IMR-90 (cell line): ENCODE measurements at regions not wholly inside any gene's neighbourhood (a gene's known extent, or its start where the extent isn't known, plus 50 kb on each side); places are given as distances from the start of the nearest gene placed in this dataset.

ENCODE experiments used
- ATAC-seq: fragments of 200-7000 bp; cut with Tn5 transposase; 2 replicates; pipeline ENCODE4 v1.9.1; 2020; ENCODE audit warnings: low read depth, mild to moderate bottlenecking, moderate library complexity
- BruUV-seq: library from RNA; stranded (reverse); fragments of 400-500 nt; replicated peaks from 2 replicates; lab custom pipeline; 2021; lab: Mats Ljungman, UMichigan
- CTCF ChIA-PET: fragments of 300-600 bp; formaldehyde crosslinking; extraction: SDS; loops from one replicate; lab custom pipeline; 2021; ENCODE audit warnings: antibody characterized with exemption; lab: Yijun Ruan, JAX
- POLR2A ChIA-PET: fragments of 300-600 bp; sonication (Branson Sonifier 250); formaldehyde crosslinking; loops from one replicate; lab custom pipeline; 2022; ENCODE audit warnings: antibody characterized with exemption; ENCODE audit not compliant: unreplicated experiment; lab: Charles Lee
- DNase-seq: peaks from one replicate; pipeline ENCODE4 v3.0.0; 2013
- H2AFZ ChIP-seq: replicated peaks from 2 replicates; pipeline ENCODE3; 2013; ENCODE audit warnings: low read length, mild to moderate bottlenecking; ENCODE audit not compliant: poor library complexity
- H2AK5ac ChIP-seq: 2 replicates; pipeline ENCODE4 v1.6.1; 2013; ENCODE audit warnings: low read depth, low read length, inconsistent platforms
- H2AK9ac ChIP-seq: replicated peaks from 2 replicates; pipeline ENCODE3; 2013; ENCODE audit warnings: mild to moderate bottlenecking, low read depth, low read length, moderate library complexity; ENCODE audit not compliant: poor library complexity
- H2BK120ac ChIP-seq: 2 replicates; pipeline ENCODE4 v1.6.1; 2013; ENCODE audit warnings: low read depth, low read length, inconsistent platforms
- H2BK15ac ChIP-seq: 3 replicates; pipeline ENCODE4 v1.6.1; 2013; ENCODE audit warnings: low read depth, low read length, inconsistent platforms
- H2BK20ac ChIP-seq: 2 replicates; pipeline ENCODE4 v1.6.1; 2013; ENCODE audit warnings: low read depth, mild to moderate bottlenecking, inconsistent platforms, low read length, moderate library complexity
- H2BK5ac ChIP-seq: 2 replicates; pipeline ENCODE4 v1.6.1; 2013; ENCODE audit warnings: mild to moderate bottlenecking, low read depth, low read length, inconsistent platforms; ENCODE audit not compliant: poor library complexity, severe bottlenecking
- H3K14ac ChIP-seq: replicated peaks from 2 replicates; pipeline ENCODE4 v1.6.1; 2013; ENCODE audit warnings: low read depth, low read length, inconsistent platforms
- H3K18ac ChIP-seq: 2 replicates; pipeline ENCODE4 v1.6.1; 2013; ENCODE audit warnings: low read depth, low read length, control low read depth
- H3K23ac ChIP-seq: 2 replicates; pipeline ENCODE4 v1.6.1; 2013; ENCODE audit warnings: low read depth, low read length, inconsistent platforms
- H3K27ac ChIP-seq: 2 replicates; pipeline ENCODE4 v1.5.1; 2013; ENCODE audit warnings: mild to moderate bottlenecking, control low read depth, low read length; ENCODE audit not compliant: insufficient read depth
- H3K27me3 ChIP-seq: 2 replicates; pipeline ENCODE4 v1.6.1; 2013; ENCODE audit warnings: low read length; ENCODE audit not compliant: control insufficient read depth, insufficient read depth
- H3K36me3 ChIP-seq: 2 replicates; pipeline ENCODE4 v1.6.1; 2013; ENCODE audit warnings: low read length, mixed read lengths; ENCODE audit not compliant: control insufficient read depth, insufficient read depth
- H3K4ac ChIP-seq: 2 replicates; pipeline ENCODE4 v1.6.1; 2013; ENCODE audit warnings: low read depth, low read length, inconsistent platforms
- H3K4me1 ChIP-seq: 2 replicates; pipeline ENCODE4 v1.6.1; 2013; ENCODE audit warnings: low read length, mixed read lengths; ENCODE audit not compliant: control insufficient read depth, insufficient read depth
- H3K4me2 ChIP-seq: 2 replicates; pipeline ENCODE4 v1.6.1; 2013; ENCODE audit warnings: low read depth, mild to moderate bottlenecking, control low read depth, low read length, moderate library complexity
- H3K4me3 ChIP-seq: 2 replicates; pipeline ENCODE4 v1.5.1; 2013; ENCODE audit warnings: low read depth, mild to moderate bottlenecking, control low read depth, low read length, moderate library complexity; ENCODE audit not compliant: insufficient read depth
- H3K56ac ChIP-seq: 2 replicates; pipeline ENCODE4 v1.6.1; 2013; ENCODE audit warnings: low read length, inconsistent platforms; ENCODE audit not compliant: insufficient read depth; ENCODE audit errors: extremely low read depth
- H3K79me1 ChIP-seq, 2 experiments: 2 replicates each; pipeline ENCODE4 v1.6.1; 2013; ENCODE audit warnings: low read length in 2 of 2, inconsistent platforms in 1 of 2, low read depth in 1 of 2
- H3K9ac ChIP-seq: 2 replicates; pipeline ENCODE4 v1.6.1; 2013; ENCODE audit warnings: low read depth, low read length, control low read depth
- H3K9me1 ChIP-seq: 2 replicates; pipeline ENCODE4 v1.6.1; 2013; ENCODE audit warnings: low read length, inconsistent platforms; ENCODE audit not compliant: insufficient read depth
- H3K9me3 ChIP-seq: 2 replicates; pipeline ENCODE4 v1.6.1; 2013; ENCODE audit warnings: low read length; ENCODE audit not compliant: control insufficient read depth, insufficient read depth
- H4K20me1 ChIP-seq: 2 replicates; pipeline ENCODE4 v1.6.1; 2013; ENCODE audit warnings: low read length, inconsistent platforms; ENCODE audit not compliant: insufficient read depth
- H4K5ac ChIP-seq: 2 replicates; pipeline ENCODE4 v1.6.1; 2013; ENCODE audit warnings: mild to moderate bottlenecking, low read depth, low read length, control low read depth
- H4K8ac ChIP-seq, 2 experiments: 2 replicates each; pipeline ENCODE4 v1.6.1; 2013; ENCODE audit warnings: low read depth in 2 of 2, low read length in 2 of 2, control low read depth in 1 of 2, inconsistent platforms in 1 of 2
- H4K91ac ChIP-seq: 2 replicates; pipeline ENCODE4 v1.6.1; 2013; ENCODE audit warnings: low read depth, low read length, inconsistent platforms; ENCODE audit not compliant: insufficient read depth
- ELK1 ChIP-seq: fragments of 150-350 bp; IDR thresholded peaks from 2 replicates; pipeline ENCODE4 v1.6.1; 2016; ENCODE audit warnings: low read depth, mild to moderate bottlenecking, low read length, moderate library complexity, borderline replicate concordance
- MAFK ChIP-seq: IDR thresholded peaks from 2 replicates; pipeline ENCODE4 v1.6.1; 2012; ENCODE audit warnings: low read depth, low read length, improper control_type of control experiment
- RAD21 ChIP-seq: IDR thresholded peaks from 2 replicates; pipeline ENCODE4 v1.6.1; 2012; ENCODE audit warnings: low read length, improper control_type of control experiment
- RFX5 ChIP-seq: IDR thresholded peaks from 2 replicates; pipeline ENCODE4 v1.8.0; 2012; ENCODE audit warnings: low read depth, mild to moderate bottlenecking, low read length, moderate library complexity
- USF2 ChIP-seq: fragments of 150-350 bp; IDR thresholded peaks from 2 replicates; pipeline ENCODE4 v1.6.1; 2017; ENCODE audit warnings: mild to moderate bottlenecking, antibody characterized with exemption, low read length, low read depth
- WGBS, 2 experiments: methylation state at CpG; one replicate each; pipeline versions ENCODE4 v1.1.5 to v1.1.7; 2013; ENCODE audit warnings: missing lambda C conversion rate in 2 of 2; ENCODE audit not compliant: insufficient read length in 1 of 2; ENCODE audit errors: extremely low coverage in 2 of 2; 5-methylcytosine and 5-hydroxymethylcytosine counted together
- dilution Hi-C: fragments of 300-500 bp; cut with HindIII; formaldehyde crosslinking; loops from one replicate; pipeline ENCODE4 v1.14.3; 2018; ENCODE audit warnings: low sequenced_read_pairs; ENCODE audit not compliant: unreplicated experiment
- in situ Hi-C: fragments of 300-500 bp; cut with MboI; formaldehyde crosslinking; loops from 3 replicates; pipeline ENCODE4 v1.14.3; 2019; ENCODE audit warnings: low sequenced_read_pairs, inconsistent platforms, mixed read lengths
- intact Hi-C: fragments of 100-400 bp; cut with micrococcal nuclease; formaldehyde crosslinking; loops from 2 replicates; pipeline ENCODE4 v1.10.0; 2022

DNA sequence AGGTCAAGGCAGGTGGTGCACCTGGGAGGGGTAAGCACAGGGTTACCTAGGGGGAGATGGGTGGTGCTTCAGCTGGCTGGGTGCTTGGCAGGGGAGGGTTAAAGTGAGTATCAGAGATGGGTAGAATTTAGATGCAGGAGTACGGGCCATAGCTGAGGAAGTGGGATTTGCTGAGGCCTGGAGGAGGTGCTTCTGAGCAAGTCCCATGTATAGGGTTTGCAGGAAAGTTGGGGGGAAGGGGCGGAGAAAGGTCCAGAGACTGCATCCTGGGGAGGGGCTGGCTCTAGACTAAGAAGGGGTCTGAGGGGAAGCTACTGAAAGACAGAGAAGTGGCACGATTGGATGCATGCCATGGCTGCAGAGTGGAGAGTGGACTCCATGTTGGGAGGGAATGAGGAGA, 281.6 kb upstream of the ZNF32 start:
- 100% methylated on average over 3 of the region's 3 CpGs; no CpG with 5 or more reads in 1 of the 2 experiments for WGBS, 2 experiments

More for the DNA sequence above, 281.6 kb upstream of the ZNF32 start:
- peak overlapping the region; percentile 70 for H2AFZ ChIP-seq
- in situ Hi-C loops (no loop called here), intact Hi-C loops (no loop called here), dilution Hi-C loops (no loop called here)
- peak overlapping the region; percentile 74; the same call in 1 of the 2 replicates for H3K56ac ChIP-seq
- H3K4ac ChIP-seq: peak overlapping the region; percentile 86
- ChIA-PET POLR2A (no interaction called here), CTCF (no interaction called here)
- H2BK15ac ChIP-seq: peak overlapping the region; percentile 71; the same call in 2 of the 3 replicates
- peak overlapping the region; percentile 95 for H2BK5ac ChIP-seq
- peak overlapping the region; percentile 73; the same call in 1 of the 2 replicates for H3K23ac ChIP-seq
- H4K5ac ChIP-seq: peak overlapping the region; percentile 86; the same call in 1 of the 2 replicates
- H3K79me1 ChIP-seq: no peaks in the 10 kb centered on the region
- peak overlapping the region; percentile 68; the same call in 1 of the 2 replicates for H3K27ac ChIP-seq
- H3K14ac ChIP-seq: peak overlapping the region; percentile 46
- H3K9ac ChIP-seq: no peak overlapping the region
- peaks cover 14% of the 10 kb centered on the region for H3K4me1 ChIP-seq
- H3K4me3 ChIP-seq: no peak overlapping the region
- peak overlapping the region; percentile 97 for H2BK20ac ChIP-seq
- no peaks in the 10 kb centered on the region for H3K9me3 ChIP-seq
- peak overlapping the region; percentile 92 for H4K91ac ChIP-seq
- H2BK120ac ChIP-seq: peak overlapping the region; percentile 95
- no peaks in the 10 kb centered on the region for H3K27me3 ChIP-seq
- peak overlapping the region; percentile 90 for H3K18ac ChIP-seq
- H2AK9ac ChIP-seq: peak overlapping the region; percentile 88
- no peak for DNase-seq
- no TSS peak for BruUV-seq
- H4K8ac ChIP-seq: peak overlapping the region; percentile 93
- H2AK5ac ChIP-seq: peak overlapping the region; percentile 99
- no peaks in the 10 kb centered on the region for H4K20me1 ChIP-seq
- no peak overlapping the region for H3K4me2 ChIP-seq
- no peak for ATAC-seq
- no peaks in the 10 kb centered on the region for H3K36me3 ChIP-seq
- TF ChIP-seq USF2 (no peak), MAFK (no peak), ELK1 (no peak), RAD21 (no peak), RFX5 (no peak)
- H3K9me1 ChIP-seq: peaks cover 11% of the 10 kb centered on the region
